ENCODE measurements at regions not wholly inside any gene's neighbourhood (a gene's known extent, or its start where the extent isn't known, plus 50 kb on each side); places are given as distances from the start of the nearest gene placed in this dataset.

- TF ChIP-seq CTCF (IDR thresholded peaks at IDR 0.05; ENCODE audit: insufficient read depth, low read length, poor library complexity, severe bottlenecking) = no peak
- no peak for TF ChIP-seq EZH2phosphoT487 (conservative IDR thresholded peaks at IDR 0.05; ENCODE audit: low read length)
Observed at GRCh38 chr16:5379954-5380353, 282.4 kb upstream of the EEF2KMT start.

Measured in SU-DHL-6 (cell line).